ENCODE measurements at regions not wholly inside any gene's neighbourhood (a gene's known extent, or its start where the extent isn't known, plus 50 kb on each side); places are given as distances from the start of the nearest gene placed in this dataset.

- DNase-seq (ENCODE audit: low spot score) = no peak
- in situ Hi-C loops (cut with MboI; ENCODE audit: low sequenced_read_pairs, unreplicated experiment) = no loop called here
- TF ChIP-seq CTCF (IDR thresholded peaks at IDR 0.05; ENCODE audit: borderline replicate concordance, control extremely low read depth, extremely low read depth, insufficient read depth, missing control alignments) = no peak
Observed at GRCh38 chr10:61172182-61172926, 228.4 kb upstream of the RHOBTB1 start.

GRCh38 chr10:61170594-61170993 is 226.6 kb upstream of the RHOBTB1 start:
- no peak for DNase-seq (ENCODE audit: low spot score)
- no peak for TF ChIP-seq CTCF (IDR thresholded peaks at IDR 0.05; ENCODE audit: borderline replicate concordance, control extremely low read depth, extremely low read depth, insufficient read depth, missing control alignments)
- in situ Hi-C loops (cut with MboI; ENCODE audit: low sequenced_read_pairs, unreplicated experiment) = no loop called here

GRCh38 chr10:61169294-61169693 is 225.3 kb upstream of the RHOBTB1 start:
- no peak for TF ChIP-seq CTCF (IDR thresholded peaks at IDR 0.05; ENCODE audit: borderline replicate concordance, control extremely low read depth, extremely low read depth, insufficient read depth, missing control alignments)
- in situ Hi-C loops (cut with MboI; ENCODE audit: low sequenced_read_pairs, unreplicated experiment) = no loop called here
- DNase-seq (ENCODE audit: low spot score) = no peak

- in situ Hi-C loops (cut with MboI; ENCODE audit: low sequenced_read_pairs, unreplicated experiment) = no loop called here
- no peak for TF ChIP-seq CTCF (IDR thresholded peaks at IDR 0.05; ENCODE audit: borderline replicate concordance, control extremely low read depth, extremely low read depth, insufficient read depth, missing control alignments)
- no peak for DNase-seq (ENCODE audit: low spot score)
Observed at GRCh38 chr10:61166489-61166888, 222.5 kb upstream of the RHOBTB1 start.

- no peak for DNase-seq (ENCODE audit: low spot score)
- no peak for TF ChIP-seq CTCF (IDR thresholded peaks at IDR 0.05; ENCODE audit: borderline replicate concordance, control extremely low read depth, extremely low read depth, insufficient read depth, missing control alignments)
- in situ Hi-C loops (cut with MboI; ENCODE audit: low sequenced_read_pairs, unreplicated experiment) = no loop called here
Observed at GRCh38 chr10:61166065-61166464, 222.1 kb upstream of the RHOBTB1 start.

- in situ Hi-C loops (cut with MboI; ENCODE audit: low sequenced_read_pairs, unreplicated experiment) = no loop called here
- TF ChIP-seq CTCF (IDR thresholded peaks at IDR 0.05; ENCODE audit: borderline replicate concordance, control extremely low read depth, extremely low read depth, insufficient read depth, missing control alignments) = no peak
- DNase-seq (ENCODE audit: low spot score) = no peak
Observed at GRCh38 chr10:61164458-61165160, 220.6 kb upstream of the RHOBTB1 start.
